ENCODE measurements at regions not wholly inside any gene's neighbourhood (a gene's known extent, or its start where the extent isn't known, plus 50 kb on each side); places are given as distances from the start of the nearest gene placed in this dataset.

DNA sequence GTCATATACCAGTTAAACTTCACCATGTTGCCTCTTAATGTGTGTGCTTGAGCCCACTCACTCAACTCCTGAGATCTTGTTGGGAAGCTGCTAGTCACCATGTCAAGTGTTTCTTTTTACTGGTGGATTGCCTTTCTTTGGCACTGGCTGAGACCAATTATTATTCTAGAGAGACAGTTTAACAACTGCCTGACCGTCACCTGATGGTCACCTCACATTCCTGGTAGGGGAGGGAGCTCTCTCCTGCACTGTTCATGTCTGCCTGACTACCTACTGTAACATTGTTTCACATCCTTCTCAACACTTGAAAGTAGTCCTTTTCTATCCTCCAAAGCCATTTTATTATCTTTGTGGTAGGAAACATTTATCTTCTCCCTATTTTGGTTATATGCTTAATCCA is 172.3 kb downstream of the RWDD3 start:
- TF ChIP-seq CTCF (IDR thresholded peaks at IDR 0.05 in 4 of 5, conservative IDR thresholded peaks at IDR 0.05 in 1 of 5) (no peak), POLR2A (IDR thresholded peaks at IDR 0.05) (no peak)

Measured in gastrocnemius medialis (tissue), 4 donors.